HG03565 (cell line): ENCODE measurements at regions not wholly inside any gene's neighbourhood (a gene's known extent, or its start where the extent isn't known, plus 50 kb on each side); places are given as distances from the start of the nearest gene placed in this dataset.
A peak's percentile ranks its signal among the peaks of the same experiment; 100 is the strongest.

ENCODE experiments used
- ATAC-seq: cut with Tn5 transposase; IDR thresholded peaks from one replicate; pipeline ENCODE4 v1.9.1; 2021; ENCODE audit warnings: mild to moderate bottlenecking, moderate library complexity; ENCODE audit not compliant: unreplicated experiment

DNA sequence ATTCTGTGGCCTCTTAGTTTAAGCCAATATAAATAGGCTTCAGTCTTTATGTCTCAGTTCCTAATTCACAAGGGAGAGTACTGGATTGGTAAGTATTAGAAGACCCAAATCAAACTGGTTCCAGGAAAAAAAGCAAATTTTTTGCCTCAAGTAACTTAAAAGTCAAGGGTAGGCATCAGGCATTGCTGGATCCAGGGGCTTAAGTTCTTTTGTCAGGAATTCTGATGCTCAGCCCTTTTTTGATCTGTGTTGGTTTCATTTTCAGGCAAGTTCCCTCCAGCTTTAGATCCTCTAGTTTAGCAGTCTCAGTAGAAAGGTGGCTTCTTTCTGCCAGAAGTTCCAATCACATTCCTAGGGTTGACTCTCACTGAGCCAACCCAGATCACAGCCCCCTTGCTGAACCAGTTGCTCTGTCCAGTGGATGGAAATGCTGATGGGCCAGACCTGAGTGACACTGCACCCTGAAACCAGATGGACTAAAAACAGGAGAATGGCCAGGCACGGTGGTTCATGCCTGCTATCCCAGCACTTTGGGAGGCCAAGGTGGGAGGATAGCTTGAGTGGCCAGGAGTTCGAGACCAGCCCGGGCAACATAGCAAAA, 253.5 kb downstream of the SHQ1 start:
- no peak for ATAC-seq

DNA sequence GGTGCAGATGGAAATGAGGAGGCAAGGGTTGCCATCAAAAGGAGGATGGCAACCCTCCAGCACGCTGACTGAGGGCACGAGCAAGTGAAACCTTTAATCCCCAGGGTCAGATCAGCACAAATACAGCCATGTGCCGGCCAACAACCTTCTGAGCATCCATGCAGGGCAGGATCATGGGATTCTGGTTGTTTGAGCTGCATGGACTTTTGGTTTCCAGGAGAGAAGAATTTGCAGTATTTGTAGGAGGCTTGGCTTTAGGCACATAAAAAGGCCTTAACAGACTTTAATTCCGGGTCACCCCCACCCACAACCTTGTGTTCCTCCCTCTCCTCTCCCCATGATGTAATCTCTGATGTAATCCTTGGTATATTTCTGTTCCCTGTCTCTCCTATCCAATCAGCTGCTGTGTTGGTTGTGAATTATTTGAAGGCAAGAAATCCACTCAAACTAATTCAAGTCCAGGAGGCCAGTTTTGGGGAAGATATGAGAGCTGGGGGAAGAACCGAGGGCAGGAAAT, 254.3 kb downstream of the SHQ1 start:
- no peak for ATAC-seq

DNA sequence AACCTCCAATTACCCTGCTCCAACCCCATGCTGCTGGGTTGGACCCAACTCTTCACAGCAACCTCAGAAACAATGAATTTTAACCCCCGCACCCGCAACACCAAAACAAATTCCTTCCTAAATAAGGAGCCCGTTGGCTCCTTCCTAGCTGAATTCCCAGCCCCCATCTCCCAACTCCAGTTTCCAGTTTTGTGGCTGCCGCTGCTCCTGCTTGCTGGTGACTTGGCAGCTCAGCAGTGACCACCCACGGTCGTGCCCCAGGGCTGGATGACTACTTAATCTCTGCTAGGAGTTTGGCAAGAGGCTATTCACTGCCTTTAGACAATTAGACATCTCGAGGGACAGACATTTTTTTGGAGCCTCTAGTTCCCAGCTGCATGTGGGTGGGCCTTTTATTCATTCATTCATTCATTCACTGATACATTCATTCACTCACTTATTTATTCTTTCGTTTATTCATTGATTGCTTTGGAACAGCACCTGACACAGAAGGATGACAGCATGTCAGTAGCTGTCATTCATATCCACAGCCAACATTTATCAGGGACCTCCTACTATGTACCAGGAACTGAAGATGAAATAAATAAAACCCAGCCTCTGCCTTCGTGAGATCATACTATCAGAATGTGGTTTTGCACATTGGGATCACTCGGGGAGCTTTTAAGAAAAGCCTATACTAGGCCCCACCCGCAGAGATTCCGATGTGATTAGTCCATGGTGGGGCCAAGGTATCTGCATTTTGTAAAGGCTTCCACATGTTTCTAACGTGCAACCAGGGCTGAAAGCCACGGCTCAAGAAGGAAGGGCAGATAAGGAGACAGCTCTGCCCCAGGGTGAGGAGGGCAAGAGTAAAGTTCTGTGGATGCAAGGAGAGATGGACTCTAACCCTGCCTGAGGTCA, 256.5 kb downstream of the SHQ1 start:
- no peak for ATAC-seq

DNA sequence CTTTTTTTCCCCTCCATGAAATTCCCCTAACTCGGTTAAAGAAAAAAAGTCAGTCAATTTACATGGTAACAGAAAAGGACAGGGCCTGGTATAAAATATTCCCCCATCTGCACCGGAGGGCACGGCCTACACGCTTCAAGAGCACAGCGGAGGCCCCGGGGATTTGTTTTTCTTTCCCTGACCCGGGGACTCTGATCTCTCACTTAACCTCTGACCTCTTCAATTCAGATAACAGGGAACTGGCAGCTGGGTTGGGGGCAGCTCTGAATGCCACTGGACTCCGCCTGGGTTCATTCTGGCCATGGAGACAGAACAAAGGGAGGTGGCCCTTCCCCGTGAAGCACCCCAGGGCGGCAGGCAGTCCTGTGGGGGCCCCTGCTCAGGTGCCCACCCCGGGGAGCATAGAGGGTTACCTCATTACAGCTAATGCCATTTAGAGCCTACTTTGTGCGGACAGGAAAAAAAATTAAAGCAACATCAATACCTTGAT, 257.5 kb downstream of the SHQ1 start:
- no peak for ATAC-seq

DNA sequence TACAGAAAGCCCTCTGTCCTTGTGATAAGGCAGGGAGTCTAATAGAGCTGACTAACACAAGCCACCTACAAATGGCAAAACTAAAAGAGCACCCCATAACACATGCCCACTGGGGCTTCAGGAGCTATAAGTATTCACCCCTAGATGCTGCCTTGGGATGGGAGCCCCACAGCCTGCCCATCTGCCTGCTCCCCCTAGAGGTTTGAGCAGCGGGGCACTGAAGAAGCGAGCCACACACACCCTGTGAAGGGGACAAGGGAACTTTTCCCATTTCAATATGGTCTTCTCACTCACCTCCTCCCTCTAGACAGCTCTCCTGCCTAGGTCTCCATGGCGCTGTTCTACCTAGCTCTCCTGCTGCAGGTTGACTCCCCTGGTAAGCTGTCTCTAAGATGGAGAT, 261.0 kb downstream of the SHQ1 start:
- no peak for ATAC-seq

DNA sequence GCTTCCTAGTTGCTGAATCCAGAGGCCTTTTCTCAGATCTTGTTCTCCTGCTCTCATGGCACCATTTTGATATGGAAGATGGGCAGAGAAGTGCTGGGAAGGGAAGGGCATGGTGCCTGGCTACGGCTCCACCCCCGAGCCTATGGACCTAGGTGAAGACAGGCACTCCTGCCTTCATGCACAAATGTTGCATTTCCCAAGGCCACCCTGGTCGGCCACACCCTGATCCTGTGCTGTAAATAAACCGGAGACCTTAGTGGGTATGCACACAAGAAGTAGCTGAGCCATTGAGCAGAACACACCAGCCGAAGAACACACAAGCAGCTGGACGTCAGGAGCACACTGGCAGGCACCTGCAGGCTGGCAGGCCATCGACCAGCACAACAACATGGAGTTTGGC, 261.6 kb downstream of the SHQ1 start:
- ATAC-seq, result no peak

DNA sequence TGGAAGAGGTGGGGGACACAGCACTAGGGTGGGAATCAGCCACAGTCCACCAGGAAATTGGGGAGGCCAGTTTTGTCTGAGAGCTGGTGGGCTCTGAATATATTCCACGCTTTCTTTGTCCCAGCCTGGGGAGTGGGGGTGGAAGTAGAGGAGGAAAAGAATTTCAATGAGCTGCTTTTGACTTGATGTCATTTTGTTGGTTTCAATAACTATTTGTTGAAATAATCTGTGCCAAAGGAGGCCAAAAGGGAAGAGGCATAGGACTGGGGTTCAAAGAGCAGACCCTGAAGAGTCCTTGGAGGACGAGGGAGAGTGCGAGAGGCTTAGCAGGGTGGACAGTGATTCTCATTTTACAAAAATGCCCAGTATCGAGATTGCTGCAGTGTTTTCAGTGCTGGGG, 262.3 kb downstream of the SHQ1 start:
- ATAC-seq, result no peak

DNA sequence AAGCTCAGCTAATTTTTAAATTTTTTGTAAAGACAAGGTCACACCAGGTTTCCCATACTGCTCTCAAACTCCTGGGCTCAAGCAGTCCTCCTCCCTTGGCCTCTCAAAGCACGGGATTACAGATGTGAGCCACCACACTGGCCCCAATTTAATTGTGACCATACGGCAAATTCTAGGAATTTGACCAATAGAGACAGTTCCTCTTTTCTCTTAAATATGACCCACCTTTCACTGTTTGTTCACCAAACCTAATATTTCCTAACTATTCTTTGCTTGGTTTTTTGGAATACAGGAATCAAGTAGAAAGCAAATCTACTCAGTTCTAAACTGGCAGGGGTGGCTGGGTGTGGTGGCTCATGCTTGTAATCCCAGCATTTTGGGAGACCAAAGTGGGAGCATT, 264.0 kb downstream of the SHQ1 start:
- ATAC-seq, result no peak

DNA sequence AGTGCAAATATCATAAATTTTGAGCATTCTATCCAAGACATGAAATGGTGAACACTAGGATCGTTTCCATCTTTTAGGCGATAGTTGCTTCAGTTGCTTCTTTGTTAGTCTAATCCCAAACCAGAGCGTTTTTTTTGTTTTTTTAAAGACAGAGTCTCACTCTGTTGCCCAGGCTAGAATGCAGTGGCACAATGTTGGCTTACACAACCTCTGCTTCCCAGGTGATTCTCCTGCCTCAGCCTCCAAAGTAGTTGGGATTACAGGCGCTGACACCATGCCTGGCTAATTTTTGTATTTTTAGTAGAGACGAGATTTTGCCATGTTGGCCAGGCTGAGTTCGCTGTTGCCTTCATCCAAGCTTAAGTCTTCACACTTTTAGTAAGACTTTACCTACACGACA, 265.3 kb downstream of the SHQ1 start:
- no peak for ATAC-seq

DNA sequence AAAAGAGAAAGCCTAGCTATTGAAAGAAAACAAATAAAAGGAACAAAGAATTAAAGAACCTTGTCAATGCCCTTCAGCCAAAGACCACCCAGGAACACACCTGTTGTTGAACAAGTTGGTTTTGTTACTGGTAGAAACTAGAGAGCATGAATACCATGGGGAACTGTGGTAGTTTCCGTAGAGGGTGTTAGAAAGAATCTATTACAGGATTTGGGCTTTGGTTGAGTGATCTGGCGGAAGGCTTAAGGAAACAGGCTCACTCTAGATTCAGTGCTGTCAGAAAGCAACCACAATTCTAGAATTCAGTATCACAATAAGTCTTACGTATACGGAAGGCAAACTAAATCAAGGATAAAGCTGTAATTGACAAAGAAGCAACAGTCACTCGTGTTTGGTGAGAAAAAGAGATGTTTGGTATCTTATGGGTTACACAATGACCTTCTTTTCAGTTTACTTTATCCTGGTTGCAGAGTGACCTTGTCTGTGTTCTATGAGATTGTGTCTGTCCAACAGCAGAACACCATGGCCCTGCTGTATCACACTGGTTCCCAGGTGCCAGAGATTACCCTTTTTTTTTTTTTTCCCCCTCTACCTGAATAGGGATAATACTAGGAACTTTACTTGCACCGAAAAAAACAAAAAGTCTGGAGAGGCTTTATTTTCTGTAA, 265.9 kb downstream of the SHQ1 start:
- peak; percentile 96 for ATAC-seq

DNA sequence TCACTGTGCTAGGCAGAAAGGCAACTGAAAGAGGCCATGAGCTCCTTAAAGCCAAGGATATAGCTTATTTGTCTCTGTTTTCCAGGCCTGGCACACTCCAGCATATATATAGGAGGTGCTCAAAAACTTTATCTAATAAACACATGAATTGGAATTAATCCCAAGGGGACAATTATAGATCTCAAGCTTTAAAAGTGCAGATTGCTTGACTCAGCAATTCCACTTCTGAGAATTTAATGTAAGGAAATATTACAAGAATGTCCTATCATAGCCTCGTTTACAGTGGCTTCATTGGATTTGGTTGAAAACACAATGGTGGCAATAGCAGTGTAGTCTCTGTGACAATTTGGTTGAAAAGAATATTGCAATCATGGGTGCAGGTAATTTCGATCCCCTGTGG, 267.3 kb downstream of the SHQ1 start:
- no peak for ATAC-seq

DNA sequence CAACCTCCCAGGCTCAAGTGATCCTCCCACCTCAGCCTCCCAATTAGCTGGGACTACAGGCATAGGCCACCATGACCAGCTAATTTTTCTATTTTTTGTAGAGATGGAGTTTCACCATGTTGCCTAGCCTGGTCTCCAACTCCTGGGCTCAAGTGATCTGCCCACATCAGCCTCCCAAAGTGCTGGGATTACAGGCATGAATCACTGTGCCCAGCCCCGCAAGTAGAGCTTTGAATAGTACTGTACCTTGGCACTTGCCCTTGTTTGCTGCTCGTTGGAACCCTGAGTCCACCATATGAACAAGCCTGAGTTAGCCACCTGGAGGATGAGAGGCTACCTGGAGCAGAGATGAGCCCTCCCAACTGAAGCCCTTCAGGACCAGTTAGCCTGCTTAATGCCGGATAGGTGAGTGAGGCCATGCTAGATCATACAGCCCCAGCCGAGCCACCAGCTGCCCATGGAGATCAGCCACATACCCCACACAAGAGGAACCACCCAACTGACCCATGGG, 267.9 kb downstream of the SHQ1 start:
- ATAC-seq, result no peak

DNA sequence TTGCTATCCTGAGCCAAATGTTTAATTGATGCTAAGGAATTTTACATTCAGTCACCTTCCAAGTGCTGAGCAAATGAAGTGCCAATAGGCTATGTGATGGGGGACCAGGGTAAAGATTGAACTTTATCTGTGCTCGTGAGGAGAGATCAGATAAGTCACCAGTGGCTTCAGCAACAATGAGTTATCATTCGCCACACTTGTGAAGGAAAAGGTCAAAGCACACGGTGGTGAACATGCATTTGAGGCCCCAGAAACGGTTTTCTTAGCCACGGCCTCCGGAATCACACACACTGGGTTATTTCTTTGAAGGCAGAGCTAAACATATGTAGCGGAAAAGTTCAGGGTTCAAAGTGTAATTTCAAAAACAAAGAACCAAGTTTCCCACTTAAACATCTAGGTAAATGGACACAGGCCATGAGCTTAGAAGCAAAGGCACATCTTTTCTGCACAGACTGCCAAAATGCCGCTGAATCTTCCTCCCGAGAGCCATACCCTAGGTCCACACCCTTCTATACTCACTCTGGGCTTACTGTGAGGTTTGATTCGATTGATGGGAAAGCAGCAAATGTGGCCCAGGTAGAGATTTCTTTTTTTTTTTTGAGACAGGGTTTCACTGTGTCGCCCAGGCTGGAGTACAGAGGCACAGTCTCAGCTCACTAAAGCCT, 268.5 kb downstream of the SHQ1 start:
- no peak for ATAC-seq

DNA sequence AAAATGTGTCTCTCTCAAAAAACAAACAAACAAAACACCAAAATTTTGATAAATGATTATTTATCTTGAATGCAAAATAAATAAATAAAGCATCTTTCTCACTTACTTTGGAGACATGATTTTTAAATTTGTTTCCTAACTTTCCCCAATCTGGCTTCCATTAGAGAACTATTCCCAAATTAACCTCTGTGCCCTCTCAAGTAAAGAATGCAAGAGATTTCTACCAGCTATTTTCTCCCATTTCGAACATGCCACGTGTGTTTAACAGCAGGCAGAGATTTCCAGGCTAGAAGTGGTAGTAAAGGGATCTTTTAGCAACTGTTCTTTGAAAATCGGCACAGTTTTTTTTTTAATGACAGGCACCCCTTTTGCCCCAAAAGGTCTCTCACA, 269.1 kb downstream of the SHQ1 start:
- no peak for ATAC-seq

DNA sequence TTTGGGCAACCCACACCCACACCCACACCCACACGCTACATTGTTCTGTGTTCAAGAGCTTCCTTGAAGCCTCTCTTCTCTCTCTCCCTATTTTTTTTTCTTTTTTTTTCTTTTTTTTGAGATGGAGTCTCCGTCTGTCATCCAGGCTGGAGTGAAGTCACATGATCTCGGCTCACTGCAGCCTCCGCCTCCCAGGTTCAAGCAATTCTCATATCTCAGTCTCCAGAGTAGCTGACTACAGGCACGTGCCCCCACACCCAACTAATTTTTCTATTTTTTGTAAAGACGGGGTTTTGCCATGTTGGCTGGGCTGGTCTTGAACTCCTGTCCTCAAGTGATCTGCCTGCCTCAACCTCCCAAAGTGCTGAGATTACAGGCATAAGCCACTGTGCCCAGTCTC, 271.1 kb downstream of the SHQ1 start:
- ATAC-seq, result no peak

DNA sequence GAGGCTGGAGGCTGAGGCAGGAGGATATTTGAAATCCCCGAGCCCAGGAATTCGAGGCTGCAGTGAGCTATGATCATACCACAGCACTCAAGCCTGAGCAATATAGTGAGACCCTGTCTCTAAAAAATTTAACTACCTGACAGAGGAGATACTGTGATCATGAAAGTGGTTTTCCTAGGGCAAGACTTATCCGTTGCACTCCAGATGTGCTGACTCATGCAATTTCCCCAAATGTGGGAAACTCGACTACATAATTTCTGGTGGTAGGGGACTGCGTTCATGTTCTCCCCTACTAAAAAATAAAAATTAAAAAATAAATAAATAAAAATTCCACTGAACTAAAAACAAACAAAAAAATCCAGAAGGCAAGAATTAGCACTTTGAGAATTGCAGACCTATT, 271.7 kb downstream of the SHQ1 start:
- no peak for ATAC-seq

DNA sequence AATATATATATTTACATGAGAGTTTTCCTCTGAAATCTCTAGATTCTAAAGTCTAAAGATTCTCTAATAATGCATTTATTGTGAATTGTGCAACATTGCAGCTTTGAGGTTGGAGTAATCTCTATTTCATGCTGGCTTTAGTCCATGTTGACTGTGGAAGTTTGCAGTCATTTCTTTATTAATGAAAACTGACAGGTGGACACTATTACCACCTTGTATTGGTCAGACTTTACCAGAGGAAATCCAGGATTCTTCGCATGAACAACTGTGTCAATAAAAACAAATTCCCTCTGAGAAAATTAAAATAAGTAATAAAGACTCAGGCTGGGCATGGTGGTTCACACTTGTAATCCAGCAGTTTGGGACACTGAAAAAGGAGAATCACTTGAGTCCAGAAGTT, 274.1 kb downstream of the SHQ1 start:
- no peak for ATAC-seq

DNA sequence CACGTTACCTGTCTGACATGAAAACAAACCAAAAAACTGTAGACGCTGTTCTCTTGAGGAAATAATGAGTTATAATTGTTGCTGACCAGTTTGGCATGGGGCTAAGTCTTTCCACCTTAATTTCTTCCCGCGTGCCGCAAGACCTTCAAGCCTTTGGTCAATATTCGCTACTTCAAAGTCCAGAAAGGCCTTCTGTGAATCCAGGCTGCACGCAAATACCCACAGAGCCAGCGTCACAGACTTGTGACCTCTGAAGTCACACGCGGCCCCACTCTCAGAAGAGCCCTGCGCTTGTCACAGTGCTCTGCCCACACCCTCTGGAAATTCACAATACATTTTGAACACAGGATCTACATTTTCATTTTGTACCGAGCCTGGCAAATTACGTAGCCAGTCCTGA, 275.2 kb downstream of the SHQ1 start:
- ATAC-seq, result no peak

DNA sequence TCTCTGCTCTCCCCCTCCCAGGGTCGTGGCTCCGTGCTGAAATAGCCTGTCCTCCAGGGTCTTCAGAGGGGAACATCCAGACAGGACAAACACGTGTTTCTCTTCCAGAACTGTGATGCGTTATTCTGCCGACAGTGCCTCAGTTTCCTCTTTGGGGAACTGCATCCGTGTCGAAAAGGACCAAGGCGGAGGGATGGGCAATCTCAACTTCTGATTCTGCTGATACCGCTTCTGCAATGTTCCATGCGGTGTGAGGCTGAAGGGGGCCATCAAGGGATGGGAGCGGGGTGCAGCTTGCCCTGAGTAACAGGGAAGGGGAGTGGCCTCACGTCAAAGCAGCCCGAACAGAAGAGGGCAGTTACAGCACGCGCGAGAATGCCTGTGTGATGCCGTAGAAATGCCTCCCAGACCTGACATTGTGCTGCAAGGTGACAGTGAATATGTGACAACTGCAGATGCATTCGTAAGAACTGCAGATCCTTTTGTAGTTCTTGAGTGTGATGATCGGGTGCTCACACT, 275.7 kb downstream of the SHQ1 start:
- no peak for ATAC-seq

DNA sequence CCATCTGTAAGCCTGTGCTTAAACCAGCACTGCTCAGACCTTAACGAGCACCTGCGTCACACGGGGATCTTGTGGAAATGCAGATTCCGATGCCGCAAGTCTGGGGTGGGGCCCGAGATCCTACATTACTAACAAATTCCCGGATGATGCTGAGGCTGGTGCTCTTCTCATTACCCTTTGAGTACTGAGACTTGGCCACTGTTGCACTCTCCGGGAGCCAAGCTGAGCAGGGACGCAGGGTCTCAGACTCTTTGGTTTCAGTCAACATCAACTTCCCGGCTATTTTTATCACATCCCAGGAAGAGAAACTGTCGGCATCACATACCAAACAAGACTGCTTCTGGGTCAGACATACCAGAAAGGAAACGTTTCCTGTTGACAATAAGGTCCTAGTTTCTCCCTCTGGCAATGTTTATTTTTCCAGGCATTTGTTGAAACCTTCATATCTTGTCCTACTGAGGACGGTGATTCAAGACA, 276.6 kb downstream of the SHQ1 start:
- no peak for ATAC-seq

DNA sequence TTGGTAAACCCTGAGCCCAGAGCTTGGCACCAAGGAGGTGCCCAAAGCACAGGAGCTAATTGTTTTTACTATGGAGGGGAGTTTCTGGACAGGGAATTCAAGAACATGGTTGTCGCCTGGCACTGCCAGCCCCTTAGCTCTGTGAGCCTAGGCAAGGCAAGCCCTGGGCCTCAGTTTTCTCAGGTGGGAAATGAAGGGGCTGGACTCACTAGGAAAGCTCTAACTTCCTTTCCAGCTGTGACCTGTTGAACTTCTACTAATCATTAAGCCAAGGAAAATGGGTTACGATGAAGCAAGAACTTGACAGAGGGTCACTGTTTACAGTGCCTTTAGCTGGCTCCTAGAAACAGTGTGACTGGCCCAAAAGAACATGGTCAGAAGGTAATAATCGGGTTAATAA, 277.2 kb downstream of the SHQ1 start:
- no peak for ATAC-seq
